NB4 (cell line): ENCODE measurements at regions not wholly inside any gene's neighbourhood (a gene's known extent, or its start where the extent isn't known, plus 50 kb on each side); places are given as distances from the start of the nearest gene placed in this dataset.

ENCODE experiments used
- DNase-seq: peaks from one replicate; pipeline ENCODE4 v3.0.0; 2010; ENCODE audit warnings: low read depth
- H3K4me3 ChIP-seq: one replicate; pipeline ENCODE4 v1.5.1; 2011; ENCODE audit warnings: mild to moderate bottlenecking, low read depth, low read length, moderate library complexity
- CTCF ChIP-seq: IDR thresholded peaks from one replicate; pipeline ENCODE4 v1.5.1; 2012; ENCODE audit warnings: low read depth, low read length
- MAX ChIP-seq: IDR thresholded peaks from 2 replicates; pipeline ENCODE4 v1.6.1; 2011; ENCODE audit warnings: low read depth, low read length
- MYC ChIP-seq: IDR thresholded peaks from 2 replicates; pipeline ENCODE4 v1.6.1; 2011; ENCODE audit warnings: low read depth, low read length
- POLR2A ChIP-seq: IDR thresholded peaks from 2 replicates; pipeline ENCODE4 v1.6.1; 2011; ENCODE audit warnings: mild to moderate bottlenecking; ENCODE audit not compliant: insufficient read length; ENCODE audit errors: extremely low read depth

GRCh38 chr9:30506749-30507148, 1877.7 kb upstream of the ACO1 start:
- no peak for DNase-seq
- H3K4me3 ChIP-seq, result no peak overlapping the region
- TF ChIP-seq POLR2A (no peak), MYC (no peak), CTCF (no peak), MAX (no peak)

GRCh38 chr9:30507166-30507565, 1877.3 kb upstream of the ACO1 start:
- no peak for DNase-seq
- no peak for TF ChIP-seq MYC
- no peak for TF ChIP-seq CTCF
- no peak for TF ChIP-seq POLR2A
- TF ChIP-seq MAX, result no peak
- H3K4me3 ChIP-seq, result no peak overlapping the region

GRCh38 chr9:30511666-30512065, 1872.8 kb upstream of the ACO1 start:
- TF ChIP-seq POLR2A, result no peak
- TF ChIP-seq CTCF, result no peak
- TF ChIP-seq MAX, result no peak
- no peak for TF ChIP-seq MYC
- no peak overlapping the region for H3K4me3 ChIP-seq
- no peak for DNase-seq

- TF ChIP-seq CTCF, result no peak
- no peak for TF ChIP-seq MYC
- no peak for TF ChIP-seq MAX
- no peak for TF ChIP-seq POLR2A
- no peak for DNase-seq
- no peak overlapping the region for H3K4me3 ChIP-seq
These were observed 1865.3 kb upstream of the ACO1 start for GRCh38 chr9:30519166-30519565.

GRCh38 chr9:30519756-30520155, 1864.7 kb upstream of the ACO1 start:
- H3K4me3 ChIP-seq, result no peak overlapping the region
- no peak for TF ChIP-seq CTCF
- TF ChIP-seq MYC, result no peak
- no peak for TF ChIP-seq POLR2A
- no peak for TF ChIP-seq MAX
- no peak for DNase-seq

- no peak for DNase-seq
- no peak for TF ChIP-seq MAX
- no peak for TF ChIP-seq CTCF
- no peak for TF ChIP-seq POLR2A
- no peak for TF ChIP-seq MYC
- H3K4me3 ChIP-seq, result no peak overlapping the region
These were observed 1862.4 kb upstream of the ACO1 start for GRCh38 chr9:30522061-30522460.
